ENCODE measurements at regions not wholly inside any gene's neighbourhood (a gene's known extent, or its start where the extent isn't known, plus 50 kb on each side); places are given as distances from the start of the nearest gene placed in this dataset.

DNA sequence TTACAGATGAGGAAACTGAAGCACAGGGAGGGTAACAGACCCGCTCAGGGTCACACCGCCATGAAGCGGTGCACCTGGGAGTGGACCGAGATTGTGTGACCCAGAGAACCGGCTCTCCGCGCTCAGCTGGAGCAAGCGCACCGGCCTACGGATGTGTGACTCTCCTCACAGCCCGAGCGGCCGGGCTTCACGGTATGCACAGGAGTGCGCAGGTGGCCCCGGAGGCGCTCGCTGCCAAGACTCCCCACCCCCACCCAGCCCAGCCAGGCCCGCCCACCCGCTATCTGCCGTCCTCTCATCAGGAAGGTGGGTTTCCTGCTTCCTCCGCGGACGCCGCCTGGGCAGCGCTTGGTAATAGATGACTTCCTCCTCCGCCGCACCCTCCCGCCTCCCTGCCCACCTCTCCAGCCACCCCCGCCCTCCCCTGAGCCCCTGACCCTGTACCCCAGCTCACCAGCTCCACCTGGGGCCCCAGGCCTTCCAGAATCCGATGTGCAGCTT, 110.7 kb downstream of the NCOR2 start:
- peaks cover 30% of the 10 kb centered on the region for H3K36me3 Mint-ChIP-seq (ENCODE audit: low read depth)
- peak; percentile 69 for DNase-seq
- peak; percentile 3 for ATAC-seq
- peaks cover 2% of the 10 kb centered on the region for H3K9me3 Mint-ChIP-seq
- TF ChIP-seq, protein P1, sequence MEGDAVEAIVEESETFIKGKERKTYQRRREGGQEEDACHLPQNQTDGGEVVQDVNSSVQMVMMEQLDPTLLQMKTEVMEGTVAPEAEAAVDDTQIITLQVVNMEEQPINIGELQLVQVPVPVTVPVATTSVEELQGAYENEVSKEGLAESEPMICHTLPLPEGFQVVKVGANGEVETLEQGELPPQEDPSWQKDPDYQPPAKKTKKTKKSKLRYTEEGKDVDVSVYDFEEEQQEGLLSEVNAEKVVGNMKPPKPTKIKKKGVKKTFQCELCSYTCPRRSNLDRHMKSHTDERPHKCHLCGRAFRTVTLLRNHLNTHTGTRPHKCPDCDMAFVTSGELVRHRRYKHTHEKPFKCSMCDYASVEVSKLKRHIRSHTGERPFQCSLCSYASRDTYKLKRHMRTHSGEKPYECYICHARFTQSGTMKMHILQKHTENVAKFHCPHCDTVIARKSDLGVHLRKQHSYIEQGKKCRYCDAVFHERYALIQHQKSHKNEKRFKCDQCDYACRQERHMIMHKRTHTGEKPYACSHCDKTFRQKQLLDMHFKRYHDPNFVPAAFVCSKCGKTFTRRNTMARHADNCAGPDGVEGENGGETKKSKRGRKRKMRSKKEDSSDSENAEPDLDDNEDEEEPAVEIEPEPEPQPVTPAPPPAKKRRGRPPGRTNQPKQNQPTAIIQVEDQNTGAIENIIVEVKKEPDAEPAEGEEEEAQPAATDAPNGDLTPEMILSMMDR (IDR thresholded peaks at IDR 0.05): no peak
- CTCF ChIA-PET: no interaction called here
- no peaks in the 10 kb centered on the region for H3K27me3 Mint-ChIP-seq
- intact Hi-C loops (cut with micrococcal nuclease): loop anchor here (10.0 kb wide), 2 partner anchors 88 to 308 kb away; no protein-coding TSS in a partner anchor
- peaks cover 53% of the 10 kb centered on the region for H3K4me1 Mint-ChIP-seq (ENCODE audit: low read depth)
- H3K27ac Mint-ChIP-seq: peak overlapping the region; percentile 83
- POLR2A ChIA-PET: no interaction called here
- H3K4me3 Mint-ChIP-seq: peak overlapping the region; percentile 58

DNA sequence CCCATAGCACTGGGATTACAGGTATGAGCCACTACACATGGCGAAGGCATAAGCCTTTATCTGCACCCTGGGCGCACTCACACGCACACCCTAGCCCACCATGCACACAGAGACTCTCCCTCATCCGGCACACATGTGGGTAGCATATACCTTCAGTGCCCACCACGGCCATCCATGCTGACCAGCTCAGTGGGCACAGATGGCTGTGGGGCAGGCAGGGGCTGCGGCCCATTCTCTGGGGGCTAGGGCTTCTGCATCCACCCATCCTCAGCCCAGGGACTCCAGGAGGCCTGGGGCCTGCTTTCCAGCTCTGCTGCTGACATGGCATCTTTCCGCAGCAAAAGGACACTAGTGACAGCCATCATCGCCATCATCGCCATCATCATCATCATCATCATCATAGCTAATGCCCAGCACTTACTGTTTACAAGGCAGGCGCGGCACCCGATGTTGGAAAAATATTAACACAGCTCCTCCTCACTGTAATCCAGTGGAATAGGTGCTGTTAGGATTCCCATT, 111.2 kb downstream of the NCOR2 start:
- Mint-ChIP-seq H3K36me3 (ENCODE audit: low read depth) (peaks cover 26% of the 10 kb centered on the region), H3K4me1 (ENCODE audit: low read depth) (peaks cover 57% of the 10 kb centered on the region), H3K9me3 (peaks cover 2% of the 10 kb centered on the region), H3K27ac (no peak overlapping the region), H3K27me3 (no peaks in the 10 kb centered on the region), H3K4me3 (peak overlapping the region; percentile 58)
- ChIA-PET POLR2A (no interaction called here), CTCF (no interaction called here)
- TF ChIP-seq, protein P1 (IDR thresholded peaks at IDR 0.05): no peak
- DNase-seq: no peak
- intact Hi-C loops (cut with micrococcal nuclease): loop anchor here (10.0 kb wide), 2 partner anchors 89 to 309 kb away; no protein-coding TSS in a partner anchor
- ATAC-seq: no peak

DNA sequence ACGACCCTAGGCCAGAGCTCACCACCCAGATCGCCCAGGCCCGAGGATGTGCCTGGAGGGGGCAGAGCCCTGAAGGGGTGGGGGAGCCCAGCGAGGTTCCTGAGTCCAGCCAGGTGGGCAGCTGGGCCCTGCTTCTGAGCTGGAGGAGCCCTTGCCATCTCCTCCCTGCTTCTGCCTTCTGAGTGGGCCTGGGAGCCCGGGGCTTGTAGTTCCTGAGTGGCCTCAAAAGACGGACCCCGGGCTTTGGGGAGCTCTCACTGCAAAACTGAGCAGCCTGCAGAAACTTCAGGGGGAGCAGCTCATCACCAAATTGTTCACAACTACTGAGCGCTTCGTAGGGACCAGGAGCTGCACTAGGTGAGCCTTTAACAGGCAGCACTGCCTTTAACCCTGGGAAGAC, 112.1 kb downstream of the NCOR2 start:
- Mint-ChIP-seq H3K36me3 (ENCODE audit: low read depth) (peaks cover 23% of the 10 kb centered on the region), H3K27ac (no peak overlapping the region), H3K9me3 (peaks cover 2% of the 10 kb centered on the region), H3K27me3 (no peaks in the 10 kb centered on the region), H3K4me3 (no peak overlapping the region), H3K4me1 (ENCODE audit: low read depth) (peaks cover 66% of the 10 kb centered on the region)
- TF ChIP-seq, protein P1 (IDR thresholded peaks at IDR 0.05): no peak
- DNase-seq: no peak
- no peak for ATAC-seq
- POLR2A ChIA-PET: interaction anchor here (2.1 kb wide), 1 partner anchor 9 kb away, joined by 9 read pairs; no protein-coding TSS in a partner anchor
- CTCF ChIA-PET: interaction anchor here (3.7 kb wide), 1 partner anchor 316 kb away, joined by 11 read pairs; no protein-coding TSS in a partner anchor
- intact Hi-C loops (cut with micrococcal nuclease): loop anchor here (10.0 kb wide), 2 partner anchors 89 to 309 kb away; no protein-coding TSS in a partner anchor

DNA sequence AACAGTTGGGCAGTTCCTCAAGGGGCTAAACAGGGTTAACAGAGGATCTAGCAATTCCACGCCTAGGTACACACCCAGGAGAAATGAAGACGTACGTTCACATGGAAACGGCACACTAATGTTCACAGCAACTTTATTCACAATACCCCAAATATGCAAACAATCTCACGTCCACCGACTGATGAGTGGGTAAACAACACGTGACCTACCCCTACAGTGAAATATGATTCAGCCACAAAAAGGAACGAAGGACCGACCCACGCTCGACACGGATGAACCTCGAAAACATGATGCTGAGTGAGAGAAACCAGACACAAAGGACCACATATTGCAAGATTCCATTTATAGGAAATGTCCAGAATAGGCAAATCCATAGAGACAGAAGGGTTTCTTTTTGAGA, 112.7 kb downstream of the NCOR2 start:
- intact Hi-C loops (cut with micrococcal nuclease): loop anchor here (10.0 kb wide), 2 partner anchors 90 to 310 kb away; no protein-coding TSS in a partner anchor
- ATAC-seq (no peak), DNase-seq (no peak)
- Mint-ChIP-seq H3K27me3 (no peaks in the 10 kb centered on the region), H3K27ac (no peak overlapping the region), H3K9me3 (peaks cover 2% of the 10 kb centered on the region), H3K36me3 (ENCODE audit: low read depth) (peaks cover 19% of the 10 kb centered on the region), H3K4me1 (ENCODE audit: low read depth) (peaks cover 72% of the 10 kb centered on the region), H3K4me3 (no peak overlapping the region)
- TF ChIP-seq, protein P1 (IDR thresholded peaks at IDR 0.05): no peak
- ChIA-PET POLR2A (interaction anchor here (1.2 to 2.1 kb wide), 2 partner anchors 10 to 68 kb away, joined by 3 to 9 read pairs; no protein-coding TSS in a partner anchor), CTCF (interaction anchor here (0.6 to 3.7 kb wide), 2 partner anchors 119 to 317 kb away, joined by 3 to 11 read pairs; no protein-coding TSS in a partner anchor)

DNA sequence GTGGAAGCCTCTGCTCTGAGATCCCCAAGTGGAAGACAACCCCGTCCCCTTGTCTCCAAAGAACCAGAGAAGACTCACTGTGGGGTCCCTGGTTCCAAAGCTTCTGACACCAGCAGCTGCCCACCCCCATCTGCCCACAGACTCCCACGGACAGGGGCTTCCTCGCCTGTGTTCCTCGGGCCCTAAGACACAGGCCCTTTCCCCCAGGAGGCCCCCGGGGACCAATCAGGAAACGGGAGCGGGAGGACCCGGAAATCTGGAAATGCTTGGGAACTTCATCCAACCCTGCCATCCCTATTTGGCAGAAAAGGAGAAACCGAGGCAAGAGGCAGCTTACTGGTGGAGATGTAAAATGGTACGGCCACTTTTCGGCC, 113.1 kb downstream of the NCOR2 start:
- Mint-ChIP-seq H3K4me1 (ENCODE audit: low read depth) (peaks cover 70% of the 10 kb centered on the region), H3K27ac (no peak overlapping the region), H3K36me3 (ENCODE audit: low read depth) (peaks cover 16% of the 10 kb centered on the region), H3K4me3 (no peak overlapping the region), H3K9me3 (peaks cover 2% of the 10 kb centered on the region), H3K27me3 (no peaks in the 10 kb centered on the region)
- intact Hi-C loops (cut with micrococcal nuclease): loop anchor here (10.0 kb wide), 2 partner anchors 90 to 310 kb away; no protein-coding TSS in a partner anchor
- DNase-seq: no peak
- no peak for ATAC-seq
- TF ChIP-seq, protein P1 (IDR thresholded peaks at IDR 0.05): no peak
- CTCF ChIA-PET: interaction anchor here (0.6 to 3.7 kb wide), 4 partner anchors 23 to 317 kb away, joined by 3 to 11 read pairs (median 3); no protein-coding TSS in a partner anchor
- POLR2A ChIA-PET: interaction anchor here (1.2 to 2.1 kb wide), 3 partner anchors 10 to 91 kb away, joined by 3 to 9 read pairs (median 6); no protein-coding TSS in a partner anchor

All from activated CD8-positive, alpha-beta T cell treated with anti-CD3 and anti-CD28 coated beads for 36 hours (primary cell).